GM23338 (cell line): ENCODE measurements at regions not wholly inside any gene's neighbourhood (a gene's known extent, or its start where the extent isn't known, plus 50 kb on each side); places are given as distances from the start of the nearest gene placed in this dataset.

Experiments used
- ATAC-seq: fragments of 200-7000 bp; cut with Tn5 transposase; 3 replicates; pipeline ENCODE4 v1.9.1; 2020
- DNase-seq: peaks from one replicate; pipeline ENCODE4 v3.0.0-alpha.2; 2015; ENCODE audit warnings: low spot score
- H2AFZ ChIP-seq: fragments of 200-600 bp; sonication (generic); 2 replicates; pipeline ENCODE4 v1.8.0; 2016; ENCODE audit warnings: antibody characterized with exemption, mild to moderate bottlenecking, moderate library complexity
- H3F3A ChIP-seq: fragments of 200-600 bp; sonication (generic); replicated peaks from 2 replicates; pipeline ENCODE4 v1.8.0; 2017; ENCODE audit warnings: antibody characterized with exemption, mixed run types, low read depth
- H3K27ac ChIP-seq: fragments of 200-600 bp; sonication (generic); 2 replicates; pipeline ENCODE4 v1.6.1; 2016; ENCODE audit warnings: low read depth
- H3K27me3 ChIP-seq: fragments of 200-600 bp; sonication (generic); 2 replicates; pipeline ENCODE4 v1.8.0; 2016; ENCODE audit warnings: mild to moderate bottlenecking, mixed run types, moderate library complexity; ENCODE audit not compliant: insufficient read depth
- H3K36me3 ChIP-seq: fragments of 200-600 bp; sonication (generic); 2 replicates; pipeline ENCODE4 v1.8.0; 2016; ENCODE audit warnings: mild to moderate bottlenecking; ENCODE audit not compliant: insufficient read depth
- H3K4me1 ChIP-seq: fragments of 200-600 bp; sonication (generic); 2 replicates; pipeline ENCODE4 v1.8.0; 2016; ENCODE audit warnings: mild to moderate bottlenecking, moderate library complexity; ENCODE audit not compliant: insufficient read depth
- H3K4me2 ChIP-seq: fragments of 200-600 bp; sonication (generic); 2 replicates; pipeline ENCODE4 v1.7.1; 2017; ENCODE audit warnings: mixed run types
- H3K4me3 ChIP-seq: fragments of 200-600 bp; sonication (generic); 2 replicates; pipeline ENCODE4 v1.6.1; 2016; ENCODE audit warnings: mixed run types
- H3K79me2 ChIP-seq: fragments of 200-600 bp; sonication (generic); replicated peaks from 2 replicates; pipeline ENCODE4 v1.8.0; 2017; ENCODE audit warnings: mild to moderate bottlenecking; ENCODE audit not compliant: insufficient read depth
- H3K9me2 ChIP-seq: fragments of 200-600 bp; sonication (generic); 2 replicates; pipeline ENCODE4 v1.8.0; 2017; ENCODE audit not compliant: insufficient read depth
- H4K20me1 ChIP-seq: fragments of 200-600 bp; sonication (generic); replicated peaks from 2 replicates; pipeline ENCODE4 v1.8.0; 2017; ENCODE audit warnings: mild to moderate bottlenecking; ENCODE audit not compliant: insufficient read depth
- H3K27ac Mint-ChIP-seq: 2 replicates; pipeline ENCODE4 v1.8.0; 2020; ENCODE audit warnings: inconsistent platforms, mild to moderate bottlenecking, moderate library complexity, mixed read lengths
- H3K27me3 Mint-ChIP-seq: 3 replicates; pipeline ENCODE4 v1.8.0; 2022; ENCODE audit warnings: low read depth, mild to moderate bottlenecking, moderate library complexity, mixed read lengths, inconsistent platforms; ENCODE audit not compliant: insufficient read depth, poor library complexity
- H3K36me3 Mint-ChIP-seq: 3 replicates; pipeline ENCODE4 v1.8.0; 2021; ENCODE audit warnings: low read depth, mild to moderate bottlenecking, inconsistent platforms, moderate library complexity, mixed read lengths
- H3K4me1 Mint-ChIP-seq: 3 replicates; pipeline ENCODE4 v1.8.0; 2020; ENCODE audit warnings: mild to moderate bottlenecking, inconsistent platforms, mixed read lengths
- H3K4me3 Mint-ChIP-seq: 3 replicates; pipeline ENCODE4 v1.8.0; 2021; ENCODE audit warnings: moderate library complexity, mild to moderate bottlenecking, inconsistent platforms, mixed read lengths
- H3K9me3 Mint-ChIP-seq: 3 replicates; pipeline ENCODE4 v1.8.0; 2020; ENCODE audit warnings: moderate library complexity, mild to moderate bottlenecking, inconsistent platforms, mixed read lengths
- CREB1 ChIP-seq: fragments of 250-450 bp; sonication (Bioruptor Pico); IDR thresholded peaks from 2 replicates; pipeline ENCODE4 v1.5.0; 2020; ENCODE audit warnings: low read depth, mild to moderate bottlenecking, moderate library complexity
- CTCF ChIP-seq, 2 experiments: fragments of 200-600 bp in 1 of 2; sonication (generic) in 1 of 2; conservative IDR thresholded peaks; 2 replicates each; pipeline versions ENCODE4 v1.5.1 to v1.6.1; 2016 to 2017; ENCODE audit warnings: antibody characterized with exemption in 2 of 2, low read depth in 2 of 2, mild to moderate bottlenecking in 2 of 2, moderate library complexity in 1 of 2
- ETS1 ChIP-seq: IDR thresholded peaks from 2 replicates; pipeline ENCODE4 v1.6.1; 2016; ENCODE audit warnings: antibody characterized with exemption
- EZH2 ChIP-seq: fragments of 200-600 bp; sonication (generic); IDR thresholded peaks from one replicate; pipeline ENCODE4 v1.8.0; 2017; ENCODE audit warnings: antibody characterized with exemption, mild to moderate bottlenecking, low read depth; ENCODE audit not compliant: unreplicated experiment
- EZH2phosphoT487 ChIP-seq: fragments of 200-600 bp; sonication (generic); IDR thresholded peaks from one replicate; pipeline ENCODE4 v1.8.1; 2018; ENCODE audit warnings: antibody characterized with exemption; ENCODE audit not compliant: unreplicated experiment
- JUNB ChIP-seq: IDR thresholded peaks from one replicate; pipeline ENCODE4 v1.6.1; 2016; ENCODE audit warnings: antibody characterized with exemption; ENCODE audit not compliant: unreplicated experiment
- NANOG ChIP-seq: IDR thresholded peaks from 2 replicates; pipeline ENCODE4 v1.6.1; 2016; ENCODE audit warnings: antibody characterized with exemption, borderline replicate concordance
- POLR2AphosphoS5 ChIP-seq: IDR thresholded peaks from 2 replicates; pipeline ENCODE4 v1.6.1; 2016; ENCODE audit warnings: antibody characterized with exemption, low read depth
- REST ChIP-seq: IDR thresholded peaks from one replicate; pipeline ENCODE4 v1.6.1; 2018; ENCODE audit warnings: antibody characterized with exemption; ENCODE audit not compliant: unreplicated experiment
- STAT1 ChIP-seq: IDR thresholded peaks from one replicate; pipeline ENCODE4 v1.6.1; 2016; ENCODE audit warnings: antibody characterized with exemption; ENCODE audit not compliant: unreplicated experiment
- ZNF114 ChIP-seq: fragments of 250-450 bp; sonication (Bioruptor Pico); IDR thresholded peaks from 2 replicates; pipeline ENCODE4 v1.5.0; 2020; ENCODE audit warnings: mild to moderate bottlenecking, moderate library complexity
- ZNF331 ChIP-seq: fragments of 250-450 bp; sonication (Bioruptor Pico); IDR thresholded peaks from 2 replicates; pipeline ENCODE4 v1.5.0; 2020; ENCODE audit warnings: low read depth, mild to moderate bottlenecking, moderate library complexity
- ZNF462 ChIP-seq: fragments of 250-450 bp; sonication (Bioruptor Pico); IDR thresholded peaks from 2 replicates; pipeline ENCODE4 v1.5.0; 2020; ENCODE audit warnings: mild to moderate bottlenecking, moderate library complexity

GRCh38 chr7:343864-344607, 54.1 kb downstream of the FOXL3 start:
- Mint-ChIP-seq H3K9me3 (peaks cover 9% of the 10 kb centered on the region; the same call in 2 of the 3 replicates), H3K27ac (no peak overlapping the region), H3K4me1 (no peaks in the 10 kb centered on the region; the same call in 2 of the 3 replicates), H3K4me3 (no peak overlapping the region), H3K27me3 (peaks cover 16% of the 10 kb centered on the region), H3K36me3 (peaks cover 3% of the 10 kb centered on the region; the same call in 1 of the 3 replicates)
- no peaks in the 10 kb centered on the region for H3K36me3 ChIP-seq
- no peaks in the 10 kb centered on the region for H3F3A ChIP-seq
- TF ChIP-seq EZH2 (no peak), EZH2phosphoT487 (no peak), ZNF114 (CRISPR knock-in tag) (no peak), POLR2AphosphoS5 (no peak), CTCF (conservative IDR thresholded peaks at IDR 0.05; ENCODE audit: low read depth in 2 of 2) (no peak), ETS1 (no peak), ZNF462 (CRISPR knock-in tag) (no peak), NANOG (no peak), ZNF331 (CRISPR knock-in tag) (no peak), STAT1 (no peak), CREB1 (no peak), JUNB (no peak), REST (no peak)
- no peaks in the 10 kb centered on the region for H3K9me2 ChIP-seq
- no peak for DNase-seq
- no peaks in the 10 kb centered on the region for H4K20me1 ChIP-seq
- H3K4me1 ChIP-seq = no peaks in the 10 kb centered on the region
- H3K27me3 ChIP-seq = no peaks in the 10 kb centered on the region
- H2AFZ ChIP-seq = no peak overlapping the region
- H3K4me3 ChIP-seq = no peak overlapping the region
- H3K27ac ChIP-seq = no peak overlapping the region
- no peaks in the 10 kb centered on the region for H3K79me2 ChIP-seq
- ATAC-seq = no peak
- no peak overlapping the region for H3K4me2 ChIP-seq
